Pancreas (tissue), 10 donors: ENCODE measurements at regions not wholly inside any gene's neighbourhood (a gene's known extent, or its start where the extent isn't known, plus 50 kb on each side); places are given as distances from the start of the nearest gene placed in this dataset.

Experiments used
- ATAC-seq, 4 donors: fragments of 200-7000 bp; cut with Tn5 transposase; one replicate each; pipeline versions ENCODE4 v1.8.0 to v1.9.1; 2020; ENCODE audit warnings: mild to moderate bottlenecking in 4 of 4, moderate library complexity in 4 of 4
- DNase-seq, 6 donors: peaks; one replicate each; pipeline ENCODE4 v3.0.0-alpha.2; 2020
- FAIRE-seq: peaks from 2 replicates; lab custom pipeline; 2012; peaks lifted over from hg19 to GRCh38; lab: Jason Lieb, UNC
- H3K27ac ChIP-seq, 4 donors: fragments of 200-600 bp; sonication (generic); 1 replicate in 3 of 4; 2 replicates in 1 of 4; pipeline versions ENCODE4 v1.5.0 to v1.8.0; 2020
- H3K27me3 ChIP-seq, 4 donors: fragments of 200-600 bp; one replicate each; pipeline ENCODE4 v1.8.0; 2021
- H3K36me3 ChIP-seq, 3 donors: fragments of 200-600 bp; sonication (generic) in 1 of 3; one replicate each; pipeline versions ENCODE4 v1.5.0 to v1.8.0; 2020 to 2021
- H3K4me1 ChIP-seq, 3 donors: fragments of 200-600 bp; one replicate each; pipeline ENCODE4 v1.8.0; 2021
- H3K4me3 ChIP-seq, 4 donors: fragments of 200-600 bp; sonication (generic) in 2 of 4; one replicate each; pipeline versions ENCODE4 v1.5.0 to v1.8.0; 2020 to 2021
- H3K9me3 ChIP-seq, 4 donors: fragments of 200-600 bp; one replicate each; pipeline ENCODE4 v1.8.0; 2021
- WGBS, 2 donors: extraction: QIAGEN DNeasy Blood & Tissue Kit; methylation state at CpG; one replicate each; pipeline ENCODE4 v1.1.7; 2013; 5-methylcytosine and 5-hydroxymethylcytosine counted together
- intact Hi-C, 3 donors: fragments of 100-400 bp; cut with DNase I; formaldehyde crosslinking; loops; one replicate each; pipeline versions ENCODE4 v1.11.1 to v1.14.2; 2022
- TF ChIP-seq, protein P1 (sequence below), 4 donors: fragments of 200-600 bp; sonication (generic) in 3 of 4; IDR thresholded peaks; one replicate each; pipeline versions ENCODE4 v1.5.0 to v1.8.0; 2021; ENCODE audit warnings: antibody characterized with exemption in 4 of 4
- donor health status: healthy with polysubstance abuse.
- donor health status: DM: no; HTN: no; CAD: no; lungs with moderate emphysema.
- donor health status: DM: no; HTN: no; CAD: no.
- donor health status: control.
- donor health status: control.
- donor health status: Bipolar disorder and iron deficiency.
- donor health status: DM: yes; HTN: yes; CAD: no.
- donor health status: DM: no; HTN: no; CAD: no.
- donor health status: DM: no; HTN: no; CAD: no.
- donor health status: DM: yes; HTN: yes; CAD: no.

DNA sequence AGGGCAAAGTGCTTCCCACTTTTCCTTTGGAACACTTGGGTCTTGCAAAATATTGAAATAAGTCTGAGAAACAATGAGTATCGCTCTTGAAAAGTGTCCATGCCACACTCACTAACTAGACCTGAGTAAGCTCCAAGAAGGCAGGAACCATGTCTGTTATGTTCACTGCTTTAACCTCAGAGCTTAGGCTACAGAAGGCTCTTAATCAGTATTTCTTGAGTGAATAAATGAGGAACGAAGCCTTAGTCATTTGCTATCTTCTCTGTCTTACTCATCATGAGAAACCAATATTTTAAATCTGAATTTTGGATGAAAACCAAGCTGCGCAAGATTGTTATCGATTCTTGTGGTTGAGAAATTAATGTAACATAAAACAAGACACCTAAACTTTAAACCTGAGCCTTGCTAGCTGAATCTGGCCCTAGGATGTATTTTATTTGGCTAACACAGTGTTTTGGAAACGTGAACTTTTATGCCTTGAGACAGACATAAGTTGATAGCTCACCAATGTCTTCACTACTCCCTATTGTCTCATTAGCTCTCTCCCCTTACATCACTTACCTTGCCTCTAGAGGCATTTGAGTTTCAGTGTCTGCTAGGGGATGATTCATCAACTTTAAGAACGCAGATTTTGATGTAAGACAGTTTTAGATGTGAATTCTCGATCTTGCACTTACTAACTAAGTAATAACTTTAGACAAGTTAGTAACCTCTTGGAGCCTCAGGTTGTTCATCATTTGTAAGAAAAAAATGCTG is 392.8 kb upstream of the MEIS1 start:
- FAIRE-seq (no peak), DNase-seq (no peak), ATAC-seq (no peak)
- Histone ChIP-seq H3K9me3 (no peaks in the 10 kb centered on the region), H3K4me1 (no peaks in the 10 kb centered on the region), H3K27me3 (no peaks in the 10 kb centered on the region), H3K4me3 (no peak overlapping the region), H3K36me3 (no peaks in the 10 kb centered on the region), H3K27ac (no peak overlapping the region)
- TF ChIP-seq, protein P1, sequence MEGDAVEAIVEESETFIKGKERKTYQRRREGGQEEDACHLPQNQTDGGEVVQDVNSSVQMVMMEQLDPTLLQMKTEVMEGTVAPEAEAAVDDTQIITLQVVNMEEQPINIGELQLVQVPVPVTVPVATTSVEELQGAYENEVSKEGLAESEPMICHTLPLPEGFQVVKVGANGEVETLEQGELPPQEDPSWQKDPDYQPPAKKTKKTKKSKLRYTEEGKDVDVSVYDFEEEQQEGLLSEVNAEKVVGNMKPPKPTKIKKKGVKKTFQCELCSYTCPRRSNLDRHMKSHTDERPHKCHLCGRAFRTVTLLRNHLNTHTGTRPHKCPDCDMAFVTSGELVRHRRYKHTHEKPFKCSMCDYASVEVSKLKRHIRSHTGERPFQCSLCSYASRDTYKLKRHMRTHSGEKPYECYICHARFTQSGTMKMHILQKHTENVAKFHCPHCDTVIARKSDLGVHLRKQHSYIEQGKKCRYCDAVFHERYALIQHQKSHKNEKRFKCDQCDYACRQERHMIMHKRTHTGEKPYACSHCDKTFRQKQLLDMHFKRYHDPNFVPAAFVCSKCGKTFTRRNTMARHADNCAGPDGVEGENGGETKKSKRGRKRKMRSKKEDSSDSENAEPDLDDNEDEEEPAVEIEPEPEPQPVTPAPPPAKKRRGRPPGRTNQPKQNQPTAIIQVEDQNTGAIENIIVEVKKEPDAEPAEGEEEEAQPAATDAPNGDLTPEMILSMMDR (IDR thresholded peaks at IDR 0.05): no peak
- 74 to 85% methylated on average over 7 of the region's 7 CpGs for WGBS, 2 donors
- intact Hi-C loops: no loop called here

DNA sequence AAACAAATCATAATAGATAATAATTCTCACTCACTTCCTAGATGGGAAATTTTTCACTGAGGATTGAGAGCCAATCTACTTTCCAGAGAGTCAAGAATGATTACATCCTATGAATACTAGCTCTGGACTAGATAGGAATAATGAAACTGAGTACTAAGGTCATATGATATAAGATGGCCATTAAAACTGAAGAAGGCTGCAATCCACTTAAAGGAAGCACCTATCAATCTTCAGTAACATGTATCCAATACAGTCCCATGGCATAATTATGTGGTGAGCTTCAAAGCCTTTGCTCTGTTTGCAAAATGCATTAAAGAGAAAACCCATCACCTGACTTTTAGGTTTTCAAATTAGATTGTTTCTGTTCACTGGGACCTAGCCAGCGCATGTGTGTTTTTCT is 398.0 kb upstream of the MEIS1 start:
- Histone ChIP-seq H3K4me1 (no peaks in the 10 kb centered on the region), H3K4me3 (no peak overlapping the region), H3K36me3 (no peaks in the 10 kb centered on the region), H3K9me3 (no peaks in the 10 kb centered on the region), H3K27me3 (no peaks in the 10 kb centered on the region), H3K27ac (no peak overlapping the region)
- DNase-seq: no peak
- TF ChIP-seq, protein P1 (IDR thresholded peaks at IDR 0.05): no peak
- FAIRE-seq: no peak
- ATAC-seq: no peak
- intact Hi-C loops: no loop called here
- WGBS, 2 donors: 95 to 98% methylated on average over 1 of the region's 1 CpG

DNA sequence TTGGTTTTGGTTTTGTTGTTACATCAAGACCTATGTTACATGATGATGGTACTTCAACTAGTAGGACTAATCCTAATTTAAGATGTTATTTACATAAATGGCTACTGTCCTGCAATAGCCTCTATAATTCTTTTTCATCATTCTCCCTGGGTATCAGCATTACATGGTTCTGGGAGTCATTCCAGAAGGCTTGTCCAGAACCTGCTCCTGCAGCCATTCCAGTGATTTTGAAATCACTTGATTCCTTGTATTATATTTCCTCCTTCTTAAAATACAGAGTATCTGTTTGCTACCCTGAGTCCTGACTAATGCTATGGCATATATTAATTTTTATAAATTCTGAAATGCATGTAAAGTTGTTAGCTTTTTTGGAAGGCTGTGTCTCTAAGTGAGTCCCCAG is 400.5 kb upstream of the MEIS1 start:
- Histone ChIP-seq H3K36me3 (no peaks in the 10 kb centered on the region), H3K27me3 (no peaks in the 10 kb centered on the region), H3K4me1 (no peaks in the 10 kb centered on the region), H3K27ac (no peak overlapping the region), H3K4me3 (no peak overlapping the region), H3K9me3 (no peaks in the 10 kb centered on the region)
- ATAC-seq (no peak), DNase-seq (no peak), FAIRE-seq (no peak)
- TF ChIP-seq, protein P1 (IDR thresholded peaks at IDR 0.05): no peak
- intact Hi-C loops: no loop called here

DNA sequence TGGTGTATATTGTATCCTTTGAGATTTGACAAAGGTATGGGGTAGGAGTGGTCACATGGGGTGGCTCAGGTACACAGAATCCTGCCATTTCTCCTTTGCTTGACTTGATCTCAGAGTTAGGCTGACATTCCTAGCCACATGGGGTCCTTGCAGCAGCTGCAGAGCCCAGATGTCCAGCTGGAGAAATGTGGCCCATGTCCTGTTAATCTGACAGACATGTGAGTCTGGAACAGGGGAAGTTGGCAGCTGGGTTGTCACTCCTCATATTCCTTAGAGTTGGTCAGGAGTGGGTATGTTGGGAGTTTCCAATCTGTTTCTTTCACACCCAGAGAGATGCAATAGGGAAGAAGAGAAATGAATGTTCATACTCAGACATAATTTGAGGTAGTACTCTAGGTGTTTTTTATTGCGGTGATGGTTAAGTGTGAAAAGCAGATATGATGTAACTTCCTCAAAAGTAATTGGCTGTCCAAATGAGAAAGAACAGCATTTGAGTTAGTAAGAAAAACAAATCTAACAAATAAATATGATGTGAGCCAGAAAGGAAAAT is 402.6 kb upstream of the MEIS1 start:
- ATAC-seq (no peak), FAIRE-seq (no peak)
- WGBS, 2 donors: 94 to 97% methylated on average over 1 of the region's 1 CpG

More for the DNA sequence above, 402.6 kb upstream of the MEIS1 start:
- Histone ChIP-seq H3K4me3 (no peak overlapping the region), H3K9me3 (no peaks in the 10 kb centered on the region), H3K27me3 (no peaks in the 10 kb centered on the region), H3K27ac (no peak overlapping the region), H3K36me3 (no peaks in the 10 kb centered on the region), H3K4me1 (no peaks in the 10 kb centered on the region)
- no peak for DNase-seq
- TF ChIP-seq, protein P1 (IDR thresholded peaks at IDR 0.05): no peak
- intact Hi-C loops: no loop called here
